Natural killer cell treated with Interleukin-12 subunit alpha and Interleukin-12 subunit beta and Interleukin-15 and Interleukin-18, amount 100 ng/mL, for 72 hours (primary cell): ENCODE measurements at regions not wholly inside any gene's neighbourhood (a gene's known extent, or its start where the extent isn't known, plus 50 kb on each side); places are given as distances from the start of the nearest gene placed in this dataset.

Experiments
- ATAC-seq, 2 donors: fragments of 150-1000 bp; cut with Tn5 transposase in 1 of 2; sonication (Bioruptor Pico), chemical (Tn5 transposase) in 1 of 2; 2 replicates each; pipeline ENCODE4 v1.10.0; 2021
- DNase-seq: peaks from one replicate; pipeline ENCODE4 v3.0.0; 2022; ENCODE audit warnings: low spot score
- H3K27ac Mint-ChIP-seq, 2 donors: 1 replicate in 1 of 2; 2 replicates in 1 of 2; pipeline ENCODE4 v1.8.0; 2022; ENCODE audit warnings: mixed read lengths in 2 of 2, mild to moderate bottlenecking in 1 of 2, moderate library complexity in 1 of 2
- H3K27me3 Mint-ChIP-seq, 2 donors: 1 replicate in 1 of 2; 2 replicates in 1 of 2; pipeline ENCODE4 v1.8.0; 2022; ENCODE audit warnings: mixed read lengths in 2 of 2
- H3K36me3 Mint-ChIP-seq: one replicate; pipeline ENCODE4 v1.8.0; 2022; ENCODE audit warnings: mixed read lengths
- H3K4me1 Mint-ChIP-seq, 2 donors: 1 replicate in 1 of 2; 2 replicates in 1 of 2; pipeline ENCODE4 v1.8.0; 2022; ENCODE audit warnings: low read depth in 2 of 2, mixed read lengths in 2 of 2, mild to moderate bottlenecking in 1 of 2
- H3K4me3 Mint-ChIP-seq: one replicate; pipeline ENCODE4 v1.8.0; 2022; ENCODE audit warnings: mixed read lengths
- H3K9me3 Mint-ChIP-seq: 2 replicates; pipeline ENCODE4 v1.8.0; 2022; ENCODE audit warnings: mixed read lengths

DNA sequence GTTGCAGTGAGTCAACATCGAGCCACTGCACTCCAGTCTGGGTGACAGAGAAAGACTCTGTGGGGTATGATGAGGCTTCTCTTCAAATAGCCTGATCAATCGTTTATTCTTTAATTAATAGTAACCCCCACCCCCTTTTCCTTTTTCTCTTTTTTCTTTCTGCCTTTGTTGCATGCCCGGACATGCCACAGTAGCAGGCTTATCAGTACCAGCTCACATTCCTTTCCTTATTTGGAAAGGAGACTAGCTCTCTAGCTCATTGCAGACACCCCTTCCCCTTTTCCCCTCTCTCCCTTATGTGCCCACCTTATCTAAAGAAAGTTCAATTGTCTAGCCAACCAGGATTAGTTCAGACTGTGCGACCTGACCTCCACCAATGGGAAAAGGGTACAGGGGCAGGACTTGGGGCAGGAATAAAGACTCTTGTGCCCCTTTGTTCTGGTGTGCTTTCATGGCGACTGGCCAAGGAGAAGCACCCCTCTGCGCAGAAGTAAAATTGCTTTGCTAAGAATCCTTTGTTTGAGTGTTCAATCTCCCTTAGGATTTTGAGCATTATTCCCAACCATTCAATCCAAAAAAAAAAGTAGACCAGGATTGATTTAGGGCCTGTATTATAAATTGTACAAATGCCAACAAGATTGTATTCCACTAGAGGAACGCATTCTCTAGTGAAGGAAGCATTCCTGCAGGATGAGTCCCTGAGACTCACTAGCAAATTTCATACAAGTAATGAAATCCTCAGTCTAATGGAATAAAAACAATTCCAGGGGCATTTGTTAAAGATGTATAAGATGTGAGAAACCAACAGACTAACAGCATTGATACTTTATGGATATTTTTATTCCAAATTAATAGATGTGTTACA is 95.8 kb upstream of the SNRPN start:
- no peak overlapping the region for H3K4me3 Mint-ChIP-seq
- H3K36me3 Mint-ChIP-seq: no peaks in the 10 kb centered on the region
- ATAC-seq: no peak
- no peak overlapping the region for H3K27ac Mint-ChIP-seq
- no peaks in the 10 kb centered on the region for H3K27me3 Mint-ChIP-seq
- peaks cover 11% of the 10 kb centered on the region for H3K9me3 Mint-ChIP-seq
- DNase-seq: no peak
- no peaks in the 10 kb centered on the region for H3K4me1 Mint-ChIP-seq

DNA sequence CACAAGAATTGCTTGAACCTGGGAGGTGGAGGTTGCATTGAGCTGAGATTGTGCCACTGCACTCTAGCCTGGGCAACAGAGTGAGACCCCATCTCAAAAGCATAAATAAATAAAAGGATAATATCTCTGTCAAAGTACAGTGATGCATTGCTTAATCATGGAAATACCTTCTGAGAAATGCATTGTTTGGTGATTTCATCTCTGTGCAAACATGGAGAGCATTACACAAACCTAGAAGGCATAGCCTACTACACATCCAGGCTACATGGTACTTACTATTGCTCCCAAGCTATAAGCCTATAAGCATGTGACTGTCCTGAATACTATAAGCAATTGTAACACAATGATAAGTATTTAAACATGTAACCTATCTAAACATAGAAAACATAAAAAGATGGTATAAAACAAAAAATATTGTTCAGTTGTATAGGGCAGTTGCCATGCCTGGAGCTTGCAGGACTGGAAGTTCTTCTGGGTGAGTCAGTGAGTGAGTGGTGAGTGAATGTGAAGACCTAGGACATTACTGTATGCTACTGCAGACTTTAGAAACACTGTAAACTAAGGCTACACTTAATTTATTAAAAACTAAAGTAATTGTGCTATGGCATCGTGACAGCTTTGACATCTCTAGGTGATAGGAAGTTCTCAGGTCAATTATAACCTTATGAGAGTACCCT is 93.6 kb upstream of the SNRPN start:
- Mint-ChIP-seq H3K36me3 (no peaks in the 10 kb centered on the region), H3K4me3 (no peak overlapping the region), H3K27me3 (no peaks in the 10 kb centered on the region), H3K9me3 (peaks cover 11% of the 10 kb centered on the region), H3K27ac (no peak overlapping the region), H3K4me1 (no peaks in the 10 kb centered on the region)
- no peak for DNase-seq
- ATAC-seq: no peak

DNA sequence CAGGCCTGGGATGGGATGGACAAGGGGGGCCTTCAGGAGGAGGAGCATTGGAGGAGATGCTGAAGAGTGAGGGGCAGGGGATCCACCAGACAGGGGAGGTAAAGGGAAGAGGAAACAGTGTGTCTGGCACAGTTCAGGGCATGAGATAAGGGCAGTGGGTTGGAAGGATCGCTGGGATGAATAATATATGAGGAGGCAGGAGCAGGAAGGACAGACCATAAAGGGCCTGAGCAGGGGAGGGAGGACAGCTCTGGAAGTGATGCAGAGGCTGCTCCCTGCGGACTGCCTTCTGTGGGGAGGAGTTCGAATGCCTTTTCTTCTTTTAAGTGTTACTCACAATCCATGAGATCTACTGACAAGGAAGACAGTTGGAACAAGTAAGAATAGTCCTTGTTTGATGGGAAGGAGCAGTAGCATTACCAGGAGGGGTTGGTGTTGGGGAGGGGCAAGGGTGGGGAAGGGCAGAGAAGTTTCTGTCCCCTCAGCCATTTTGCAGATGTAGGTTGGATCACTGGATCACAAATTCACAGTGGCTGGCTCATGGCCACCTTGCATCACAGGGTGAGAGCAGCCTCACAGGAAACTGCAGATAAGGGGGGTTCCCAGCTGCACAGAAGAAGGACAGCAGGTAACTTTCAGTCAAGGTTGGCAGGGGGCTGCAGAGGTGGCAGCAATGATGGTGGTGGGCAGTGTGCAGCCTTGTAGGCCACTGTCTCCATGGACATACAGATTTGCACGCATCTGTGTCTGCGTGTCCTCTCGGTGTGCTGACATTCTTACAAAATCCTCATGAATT is 91.9 kb upstream of the SNRPN start:
- Mint-ChIP-seq H3K4me1 (no peaks in the 10 kb centered on the region), H3K9me3 (peaks cover 9% of the 10 kb centered on the region), H3K4me3 (no peak overlapping the region), H3K27me3 (no peaks in the 10 kb centered on the region), H3K27ac (no peak overlapping the region), H3K36me3 (no peaks in the 10 kb centered on the region)
- no peak for DNase-seq
- ATAC-seq: no peak

DNA sequence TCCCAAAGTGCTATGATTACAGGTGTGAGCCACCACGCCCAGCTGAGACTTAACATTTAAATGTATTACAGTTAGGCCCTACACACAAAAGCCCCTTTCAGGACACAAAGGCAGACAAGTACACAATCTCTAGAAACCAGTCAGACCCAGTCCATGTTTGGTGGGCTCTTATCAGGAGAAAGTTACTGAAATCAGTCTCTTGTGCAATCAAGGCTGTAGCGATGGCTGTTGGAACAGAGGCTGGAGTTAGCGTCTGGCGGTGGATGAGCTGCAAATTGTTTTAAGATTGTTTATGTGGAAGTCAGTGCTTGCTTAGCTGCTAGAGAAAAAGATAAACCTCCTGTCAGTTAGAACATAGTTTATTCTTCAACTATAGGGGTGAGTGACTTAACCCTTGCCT is 89.5 kb upstream of the SNRPN start:
- ATAC-seq: no peak
- Mint-ChIP-seq H3K27ac (no peak overlapping the region), H3K4me3 (no peak overlapping the region), H3K9me3 (peaks cover 9% of the 10 kb centered on the region), H3K27me3 (no peaks in the 10 kb centered on the region), H3K36me3 (no peaks in the 10 kb centered on the region), H3K4me1 (no peaks in the 10 kb centered on the region)
- DNase-seq: no peak

DNA sequence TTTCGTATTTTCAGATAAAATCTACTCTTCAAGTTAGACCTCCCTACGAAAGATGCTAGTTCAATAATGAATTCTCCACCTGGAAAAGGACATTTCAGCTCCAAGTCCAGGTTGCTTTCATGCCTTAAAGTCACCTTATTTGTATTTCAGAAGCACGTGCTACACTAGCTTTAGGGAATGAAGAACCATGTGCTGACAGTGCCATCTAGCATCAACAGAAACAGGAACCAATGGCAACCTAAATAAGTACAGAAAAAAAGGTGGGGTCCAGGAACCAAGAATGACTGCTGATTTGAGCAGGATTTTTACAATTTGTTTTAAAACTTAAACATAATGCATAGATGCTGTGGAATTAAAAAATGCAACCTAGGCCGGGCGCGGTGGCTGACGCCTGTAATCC is 77.6 kb upstream of the SNRPN start:
- no peaks in the 10 kb centered on the region for H3K4me1 Mint-ChIP-seq
- DNase-seq: no peak
- peaks cover 6% of the 10 kb centered on the region for H3K36me3 Mint-ChIP-seq
- H3K4me3 Mint-ChIP-seq: no peak overlapping the region
- H3K27me3 Mint-ChIP-seq: no peaks in the 10 kb centered on the region
- H3K9me3 Mint-ChIP-seq: peaks cover 5% of the 10 kb centered on the region
- ATAC-seq: no peak
- H3K27ac Mint-ChIP-seq: no peak overlapping the region

DNA sequence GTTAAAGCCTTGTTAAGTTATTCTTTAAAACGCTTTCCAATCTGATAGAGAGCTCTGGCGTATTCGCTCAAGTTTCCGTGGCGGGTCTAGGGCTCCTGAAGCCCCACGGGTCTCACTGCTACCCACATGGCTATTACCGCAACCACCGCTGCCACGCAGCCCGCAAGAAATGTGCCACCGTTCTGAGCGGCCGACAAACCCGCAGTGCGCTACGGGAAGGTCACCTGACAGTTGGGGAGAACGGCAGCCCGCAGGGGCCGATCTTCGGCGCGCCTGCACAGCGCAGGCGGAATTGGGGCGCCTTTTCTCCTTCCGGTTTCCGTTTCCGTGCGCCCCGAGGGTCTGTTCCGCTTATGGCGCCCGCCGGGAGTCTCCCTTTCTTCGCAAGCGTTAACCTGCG is 76.6 kb upstream of the SNRPN start:
- no peaks in the 10 kb centered on the region for H3K4me1 Mint-ChIP-seq
- H3K36me3 Mint-ChIP-seq: peaks cover 6% of the 10 kb centered on the region
- H3K9me3 Mint-ChIP-seq: peaks cover 5% of the 10 kb centered on the region
- no peak overlapping the region for H3K27ac Mint-ChIP-seq
- no peaks in the 10 kb centered on the region for H3K27me3 Mint-ChIP-seq
- no peak for ATAC-seq
- DNase-seq: no peak
- H3K4me3 Mint-ChIP-seq: no peak overlapping the region

DNA sequence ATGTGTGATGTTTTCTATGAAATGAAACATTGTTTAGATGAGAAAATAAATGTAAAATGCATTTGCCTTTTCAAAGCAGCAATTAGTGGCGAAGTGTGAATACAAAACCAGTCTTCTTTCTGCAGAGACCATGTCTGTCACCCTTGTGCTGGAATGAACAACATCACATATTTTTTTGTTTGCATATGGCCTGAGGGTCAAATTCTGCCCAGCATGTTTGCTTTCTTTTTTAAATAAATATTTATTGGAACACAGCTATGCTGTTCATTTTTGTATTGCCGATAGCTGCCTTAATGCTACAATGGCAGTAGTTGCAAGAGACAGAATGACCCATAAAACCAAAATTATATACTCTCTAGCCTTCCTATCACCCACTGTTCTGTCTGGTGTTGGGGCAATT is 75.3 kb upstream of the SNRPN start:
- no peak overlapping the region for H3K4me3 Mint-ChIP-seq
- no peak for ATAC-seq
- H3K36me3 Mint-ChIP-seq: peaks cover 3% of the 10 kb centered on the region
- DNase-seq: no peak
- no peaks in the 10 kb centered on the region for H3K4me1 Mint-ChIP-seq
- peaks cover 2% of the 10 kb centered on the region for H3K9me3 Mint-ChIP-seq
- no peaks in the 10 kb centered on the region for H3K27me3 Mint-ChIP-seq
- no peak overlapping the region for H3K27ac Mint-ChIP-seq

DNA sequence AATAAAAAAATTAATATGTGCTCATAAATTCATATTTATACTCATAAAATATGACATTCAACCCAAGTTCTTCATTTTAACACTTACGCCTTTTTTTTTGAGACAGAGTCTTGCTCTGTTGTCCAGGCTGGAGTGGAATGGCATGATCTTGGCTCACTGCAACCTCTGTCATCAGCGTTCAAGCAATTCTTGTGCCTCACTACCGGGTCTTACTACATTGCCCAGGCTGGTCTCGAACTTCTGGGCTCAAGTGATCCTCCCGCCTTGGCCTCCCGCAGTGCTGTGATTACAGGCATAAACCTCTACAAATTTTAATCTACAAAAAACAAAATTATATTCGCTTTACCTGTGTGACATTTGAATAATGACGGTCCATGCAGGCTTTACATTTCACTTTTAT is 74.1 kb upstream of the SNRPN start:
- Mint-ChIP-seq H3K36me3 (no peaks in the 10 kb centered on the region), H3K9me3 (no peaks in the 10 kb centered on the region), H3K4me1 (no peaks in the 10 kb centered on the region), H3K27me3 (no peaks in the 10 kb centered on the region), H3K27ac (no peak overlapping the region), H3K4me3 (no peak overlapping the region)
- no peak for ATAC-seq
- no peak for DNase-seq

DNA sequence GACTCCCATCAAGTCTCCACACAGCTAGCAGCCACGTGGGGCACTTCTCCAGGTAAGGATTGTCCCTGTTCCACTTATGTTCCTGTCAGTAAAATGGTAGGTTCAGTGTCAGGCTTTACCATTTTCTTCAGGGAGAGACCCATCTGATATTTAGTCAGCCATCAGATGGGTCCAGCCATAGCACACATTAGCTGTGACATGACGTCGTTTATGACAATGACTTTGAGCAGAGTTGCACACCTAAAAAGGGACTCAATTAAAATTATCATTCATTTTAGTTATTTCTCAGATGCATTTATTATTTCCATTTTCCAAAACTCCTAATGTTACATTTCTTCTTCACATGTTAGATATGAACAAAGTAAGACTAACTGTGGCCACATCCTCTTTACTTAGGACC is 68.2 kb upstream of the SNRPN start:
- ATAC-seq (no peak), DNase-seq (no peak)
- H3K4me1 Mint-ChIP-seq: no peaks in the 10 kb centered on the region
- no peak overlapping the region for H3K27ac Mint-ChIP-seq
- no peaks in the 10 kb centered on the region for H3K27me3 Mint-ChIP-seq
- no peaks in the 10 kb centered on the region for H3K36me3 Mint-ChIP-seq
- peaks cover 8% of the 10 kb centered on the region for H3K9me3 Mint-ChIP-seq
- H3K4me3 Mint-ChIP-seq: no peak overlapping the region

DNA sequence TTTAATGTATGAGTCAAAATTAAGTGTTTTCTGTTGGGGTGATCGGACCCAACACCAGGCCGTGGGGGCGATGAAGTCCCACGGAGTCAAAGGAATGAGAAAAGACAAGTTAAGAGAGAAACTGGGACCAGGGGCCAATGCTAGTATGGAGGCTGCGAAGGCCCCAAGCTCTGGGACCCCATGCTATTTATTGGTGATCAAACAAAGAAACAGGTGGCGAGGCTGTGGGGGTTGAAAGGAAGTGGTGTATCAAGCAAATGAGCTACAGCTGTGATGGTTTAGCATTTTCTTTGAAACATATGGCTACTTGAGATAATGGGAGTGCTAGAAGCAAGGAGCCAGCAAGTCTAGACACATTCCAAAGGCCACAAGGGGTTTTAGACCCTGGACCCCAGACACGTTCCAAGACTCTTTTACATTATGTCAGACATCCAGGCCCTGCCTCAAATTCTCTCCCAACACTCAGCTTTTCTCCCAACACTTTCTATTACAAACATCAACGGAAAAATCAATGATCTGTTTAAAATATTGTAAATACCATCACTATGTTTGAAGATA is 56.0 kb upstream of the SNRPN start:
- Mint-ChIP-seq H3K36me3 (peaks cover 5% of the 10 kb centered on the region), H3K9me3 (peaks cover 15% of the 10 kb centered on the region), H3K27ac (no peak overlapping the region), H3K4me1 (no peaks in the 10 kb centered on the region), H3K27me3 (no peaks in the 10 kb centered on the region), H3K4me3 (no peak overlapping the region)
- DNase-seq: no peak
- ATAC-seq: no peak

DNA sequence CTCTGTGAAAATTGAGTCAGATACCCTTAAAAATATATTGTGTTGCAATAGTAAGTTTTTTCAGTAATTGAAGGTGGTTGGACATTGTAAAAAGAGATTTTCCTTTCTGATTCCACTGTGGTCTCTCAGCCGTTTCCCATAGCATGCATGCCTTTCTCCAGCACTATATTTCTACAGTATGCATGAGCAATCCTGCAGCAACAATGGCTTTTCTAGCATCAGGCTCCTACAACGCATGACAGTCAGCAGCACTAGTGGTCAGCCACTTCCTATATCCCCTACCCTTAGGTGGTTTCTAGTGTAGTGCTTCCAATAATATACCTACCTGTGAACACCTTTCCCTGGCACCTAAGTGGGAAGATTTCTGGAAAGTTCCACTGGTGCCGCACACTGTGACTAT is 55.4 kb upstream of the SNRPN start:
- Mint-ChIP-seq H3K4me3 (no peak overlapping the region), H3K27ac (no peak overlapping the region), H3K4me1 (no peaks in the 10 kb centered on the region), H3K36me3 (peaks cover 5% of the 10 kb centered on the region), H3K27me3 (no peaks in the 10 kb centered on the region), H3K9me3 (peaks cover 15% of the 10 kb centered on the region)
- DNase-seq (no peak), ATAC-seq (no peak)

DNA sequence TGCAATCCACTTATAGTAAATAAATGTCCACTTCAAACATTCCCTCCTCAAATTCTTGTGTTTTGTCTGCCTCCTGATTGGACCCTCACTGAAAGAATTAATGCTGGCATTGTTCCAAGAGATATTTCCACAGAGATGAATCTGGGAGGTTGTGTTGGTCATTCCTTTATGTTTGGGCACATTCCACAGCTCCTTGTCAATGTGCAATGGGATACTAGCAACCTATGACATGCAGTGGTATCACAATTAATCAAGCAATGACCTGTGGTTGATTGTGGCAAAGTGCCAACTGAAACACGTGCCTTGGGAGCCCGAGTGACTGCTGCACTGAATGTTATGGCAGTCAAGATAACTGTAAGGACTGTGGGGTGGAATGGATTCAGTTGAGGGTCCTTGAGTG is 55.0 kb upstream of the SNRPN start:
- H3K4me3 Mint-ChIP-seq: no peak overlapping the region
- no peak overlapping the region for H3K27ac Mint-ChIP-seq
- no peak for ATAC-seq
- H3K36me3 Mint-ChIP-seq: peaks cover 5% of the 10 kb centered on the region
- no peak for DNase-seq
- no peaks in the 10 kb centered on the region for H3K27me3 Mint-ChIP-seq
- peaks cover 15% of the 10 kb centered on the region for H3K9me3 Mint-ChIP-seq
- H3K4me1 Mint-ChIP-seq: no peaks in the 10 kb centered on the region

DNA sequence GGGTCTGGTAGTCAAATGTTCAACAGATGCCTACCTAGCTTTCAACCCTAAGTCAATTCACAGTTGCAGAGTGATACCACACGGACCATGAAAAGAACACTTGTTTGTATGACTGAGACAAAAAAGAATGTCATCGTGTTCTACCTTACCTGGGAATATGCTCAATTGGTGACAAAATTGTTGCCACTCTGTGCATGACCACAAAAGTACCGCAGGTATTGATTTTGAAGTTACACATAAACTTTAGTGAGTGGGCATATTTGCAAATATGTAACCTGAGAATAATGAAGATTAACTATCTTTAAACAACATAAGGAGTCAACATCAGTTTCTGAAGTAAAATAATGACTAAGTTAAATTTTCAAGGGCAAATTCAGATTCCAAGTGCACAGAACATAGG is 53.4 kb upstream of the SNRPN start:
- H3K36me3 Mint-ChIP-seq: peaks cover 5% of the 10 kb centered on the region
- no peak overlapping the region for H3K27ac Mint-ChIP-seq
- no peaks in the 10 kb centered on the region for H3K27me3 Mint-ChIP-seq
- peaks cover 16% of the 10 kb centered on the region for H3K9me3 Mint-ChIP-seq
- ATAC-seq (no peak), DNase-seq (no peak)
- H3K4me1 Mint-ChIP-seq: no peaks in the 10 kb centered on the region
- H3K4me3 Mint-ChIP-seq: no peak overlapping the region
